GM13976 (cell line): ENCODE measurements at regions not wholly inside any gene's neighbourhood (a gene's known extent, or its start where the extent isn't known, plus 50 kb on each side); places are given as distances from the start of the nearest gene placed in this dataset.

Experiments used
- DNase-seq: peaks from one replicate; pipeline ENCODE4 v3.0.0; 2012; ENCODE audit warnings: low spot score
- CTCF ChIP-seq: IDR thresholded peaks from 2 replicates; pipeline ENCODE4 v1.5.1; 2012; ENCODE audit warnings: borderline replicate concordance, mild to moderate bottlenecking; ENCODE audit not compliant: insufficient read depth; ENCODE audit errors: extremely low read depth, missing control alignments, control extremely low read depth
- in situ Hi-C: fragments of 300-500 bp; cut with MboI; formaldehyde crosslinking; loops from one replicate; pipeline ENCODE4 v1.12.0; 2022; ENCODE audit warnings: low sequenced_read_pairs, mixed read lengths, inconsistent platforms; ENCODE audit not compliant: unreplicated experiment

- no peak for TF ChIP-seq CTCF
- DNase-seq: no peak
- in situ Hi-C loops: no loop called here
Measured at GRCh38 chr1:38571726-38572125, 287.8 kb downstream of the RRAGC start.

DNA sequence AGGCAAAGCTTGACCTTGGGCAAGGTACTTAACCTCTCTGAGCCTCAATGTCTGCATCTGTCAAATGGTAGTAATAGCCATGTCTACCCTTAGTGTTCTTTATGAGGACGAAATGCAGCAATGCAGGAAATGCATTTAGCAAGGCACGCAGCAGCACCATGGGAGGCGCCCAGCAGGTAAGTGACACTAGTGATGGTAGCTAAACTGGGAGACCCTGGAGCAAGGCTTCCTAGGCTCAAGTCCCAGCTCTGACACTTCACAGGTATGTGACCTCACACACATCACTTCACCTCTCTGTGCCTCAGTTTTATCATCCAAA lies 289.0 kb downstream of the RRAGC start:
- DNase-seq: no peak
- no peak for TF ChIP-seq CTCF
- in situ Hi-C loops: no loop called here

DNA sequence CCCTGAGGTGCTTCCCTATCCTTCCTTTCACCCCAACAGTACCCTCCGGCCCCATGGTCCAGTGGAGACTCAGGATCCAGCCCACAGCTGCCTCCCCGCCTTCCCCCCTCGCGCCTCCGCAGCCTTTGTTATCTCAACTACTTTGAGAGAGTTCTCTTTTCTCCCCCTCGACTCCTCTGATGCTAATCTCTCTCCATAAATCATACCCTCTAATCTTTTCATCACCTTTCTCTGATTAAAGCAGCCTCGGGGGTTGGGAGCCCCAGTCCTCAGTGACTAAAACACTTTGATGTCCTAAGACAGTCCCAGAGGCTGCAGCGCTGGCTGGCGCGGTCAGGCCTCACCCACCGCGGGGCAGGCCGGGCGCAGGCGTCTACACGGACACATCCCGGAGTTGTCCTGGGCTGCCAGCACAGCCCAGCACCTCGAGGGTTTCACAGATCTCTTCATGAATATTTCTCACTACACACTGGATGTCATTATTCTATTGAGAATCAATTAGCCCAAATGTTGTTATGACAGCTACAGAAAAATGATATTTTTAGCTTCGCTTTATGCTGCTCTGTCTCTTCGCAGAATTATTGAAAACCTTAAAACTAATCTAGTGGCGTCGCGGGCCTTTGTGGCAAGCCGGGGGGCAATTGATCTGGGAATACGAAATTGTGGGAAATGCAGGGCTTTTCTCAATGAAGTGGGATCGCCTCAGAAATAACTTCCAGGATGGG lies 289.5 kb downstream of the RRAGC start:
- in situ Hi-C loops: no loop called here
- DNase-seq: no peak
- no peak for TF ChIP-seq CTCF

DNA sequence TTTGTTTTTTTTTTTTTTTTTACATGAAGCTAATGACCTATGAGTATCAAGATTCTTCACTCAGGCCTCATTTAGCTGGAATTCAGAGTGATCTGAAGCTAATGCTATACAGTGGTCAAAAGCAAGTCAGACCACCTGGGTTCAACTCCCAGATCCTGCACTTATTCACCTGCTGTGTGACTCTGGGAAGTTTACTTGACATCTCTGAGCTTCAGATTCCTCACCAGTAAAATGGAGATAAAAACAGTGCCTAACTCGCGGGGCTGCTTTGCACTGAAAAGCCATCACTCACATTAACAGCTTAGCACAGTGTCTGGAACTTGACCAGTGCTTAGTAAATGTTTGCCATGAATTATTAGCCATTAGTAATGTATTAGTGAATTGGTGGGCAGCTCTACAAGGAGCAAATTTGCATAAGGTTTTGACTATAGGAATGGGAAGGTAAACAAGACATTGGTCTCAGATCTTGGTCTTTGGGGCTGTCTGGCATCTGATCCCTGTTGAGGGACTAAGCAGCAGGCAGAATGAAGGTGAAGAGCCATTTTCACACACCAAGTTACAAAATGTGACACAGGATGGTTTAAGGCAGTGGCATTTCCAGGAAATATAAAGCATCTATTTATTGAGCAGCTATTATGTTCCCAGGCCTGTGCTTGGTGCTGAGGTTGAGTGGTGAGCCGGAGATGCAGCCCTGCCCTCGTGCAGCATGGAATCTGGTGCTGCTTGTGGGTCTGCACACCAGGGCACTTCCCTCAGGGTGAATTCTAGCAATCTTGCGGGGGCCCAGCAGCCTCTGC lies 291.3 kb downstream of the RRAGC start:
- in situ Hi-C loops: no loop called here
- TF ChIP-seq CTCF: no peak
- no peak for DNase-seq

GRCh38 chr1:38567401-38567800 lies 292.2 kb downstream of the RRAGC start:
- no peak for DNase-seq
- no peak for TF ChIP-seq CTCF
- in situ Hi-C loops: no loop called here

GRCh38 chr1:38565020-38565491 lies 294.5 kb downstream of the RRAGC start:
- in situ Hi-C loops: no loop called here
- no peak for DNase-seq
- no peak for TF ChIP-seq CTCF
